ENCODE measurements at regions not wholly inside any gene's neighbourhood (a gene's known extent, or its start where the extent isn't known, plus 50 kb on each side); places are given as distances from the start of the nearest gene placed in this dataset.

DNA sequence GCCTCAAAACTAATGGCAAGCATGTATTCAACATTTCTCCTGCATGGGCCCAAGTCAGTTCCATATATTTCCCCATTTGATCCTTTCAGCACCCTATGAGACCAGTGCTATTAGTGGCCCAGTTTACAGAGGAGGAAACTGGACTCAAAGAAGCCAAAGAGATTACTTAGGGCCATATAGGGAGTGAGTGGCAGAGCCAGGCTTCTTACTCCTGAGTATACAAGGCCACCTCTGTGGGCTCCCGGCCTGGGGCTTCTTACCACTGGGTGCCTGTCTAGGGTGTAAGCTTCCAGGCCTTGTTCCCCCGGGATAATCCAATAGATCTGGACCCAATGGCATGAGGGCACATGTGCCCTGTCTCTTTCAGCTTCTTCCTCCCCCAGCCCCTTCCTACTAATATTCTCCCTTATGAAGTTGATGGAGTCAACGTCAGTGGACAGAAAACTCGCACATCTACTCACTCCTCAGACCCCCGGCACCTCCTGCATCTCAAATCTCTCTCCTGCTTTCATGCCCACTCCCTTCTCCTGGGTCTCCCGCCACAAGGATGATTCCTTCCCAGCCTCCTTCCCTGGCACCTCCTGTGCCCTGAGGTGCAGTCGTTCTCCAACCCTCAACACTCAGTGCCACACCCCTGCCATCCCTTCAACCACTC, 222.6 kb downstream of the ANAPC1 start:
- TF ChIP-seq ZFP3 (CRISPR knock-in tag; IDR thresholded peaks at IDR 0.05): no peak
- TF ChIP-seq GLIS3 (CRISPR knock-in tag; IDR thresholded peaks at IDR 0.05): no peak
- TF ChIP-seq, protein P1, sequence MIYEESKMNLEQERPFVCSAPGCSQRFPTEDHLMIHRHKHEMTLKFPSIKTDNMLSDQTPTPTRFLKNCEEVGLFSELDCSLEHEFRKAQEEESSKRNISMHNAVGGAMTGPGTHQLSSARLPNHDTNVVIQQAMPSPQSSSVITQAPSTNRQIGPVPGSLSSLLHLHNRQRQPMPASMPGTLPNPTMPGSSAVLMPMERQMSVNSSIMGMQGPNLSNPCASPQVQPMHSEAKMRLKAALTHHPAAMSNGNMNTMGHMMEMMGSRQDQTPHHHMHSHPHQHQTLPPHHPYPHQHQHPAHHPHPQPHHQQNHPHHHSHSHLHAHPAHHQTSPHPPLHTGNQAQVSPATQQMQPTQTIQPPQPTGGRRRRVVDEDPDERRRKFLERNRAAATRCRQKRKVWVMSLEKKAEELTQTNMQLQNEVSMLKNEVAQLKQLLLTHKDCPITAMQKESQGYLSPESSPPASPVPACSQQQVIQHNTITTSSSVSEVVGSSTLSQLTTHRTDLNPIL (CRISPR knock-in tag; IDR thresholded peaks at IDR 0.05; ENCODE audit: low read depth): no peak
- no peak for TF ChIP-seq PPARA (CRISPR knock-in tag; IDR thresholded peaks at IDR 0.05; ENCODE audit: borderline replicate concordance)
- TF ChIP-seq ZC3H10 (CRISPR knock-in tag; IDR thresholded peaks at IDR 0.05): no peak
- no peak for TF ChIP-seq ESRRG (CRISPR knock-in tag; IDR thresholded peaks at IDR 0.05)
- no peak for TF ChIP-seq TCF4 (CRISPR knock-in tag; IDR thresholded peaks at IDR 0.05; ENCODE audit: borderline replicate concordance)

Data from SK-N-SH treated with all-trans-retinoic acid at 6 μM for 48 hours (cell line).